H1 (cell line): ENCODE measurements at regions not wholly inside any gene's neighbourhood (a gene's known extent, or its start where the extent isn't known, plus 50 kb on each side); places are given as distances from the start of the nearest gene placed in this dataset.

Experiments
- CHD2 ChIP-seq: IDR thresholded peaks from 2 replicates; pipeline ENCODE4 v1.6.1; 2012; ENCODE audit warnings: low read length, improper control_type of control experiment
- JUN ChIP-seq: IDR thresholded peaks from 2 replicates; pipeline ENCODE4 v1.6.1; 2011; ENCODE audit warnings: low read depth, mild to moderate bottlenecking, improper control_type of control experiment, low read length
- POLR2A ChIP-seq, 2 experiments: IDR thresholded peaks; 1 replicate in 1 of 2; 2 replicates in 1 of 2; pipeline ENCODE4 v1.6.1; 2011; ENCODE audit warnings: low read depth in 2 of 2, low read length in 2 of 2, mild to moderate bottlenecking in 2 of 2; ENCODE audit errors: control extremely low read depth in 1 of 2
- SIN3A ChIP-seq, 2 experiments: IDR thresholded peaks in 1 of 2; conservative IDR thresholded peaks in 1 of 2; 2 replicates each; pipeline ENCODE4 v1.6.1; 2011 to 2012; ENCODE audit warnings: low read length in 2 of 2, improper control_type of control experiment in 1 of 2, low read depth in 1 of 2, mild to moderate bottlenecking in 1 of 2
- SP2 ChIP-seq: IDR thresholded peaks from 2 replicates; pipeline ENCODE4 v1.6.1; 2012; ENCODE audit warnings: mild to moderate bottlenecking, low read length, inconsistent platforms
- TCF12 ChIP-seq: IDR thresholded peaks from 2 replicates; pipeline ENCODE4 v1.6.1; 2011; ENCODE audit warnings: low read depth, mild to moderate bottlenecking, low read length
- USF2 ChIP-seq: IDR thresholded peaks from 2 replicates; pipeline ENCODE4 v1.6.1; 2011; ENCODE audit warnings: low read length, improper control_type of control experiment
- ZNF274 ChIP-seq: IDR thresholded peaks from 2 replicates; pipeline ENCODE4 v1.7.0; 2012; ENCODE audit warnings: low read length, borderline replicate concordance; ENCODE audit errors: extremely low read depth

- TF ChIP-seq TCF12 (no peak), SP2 (no peak), USF2 (no peak), SIN3A (conservative IDR thresholded peaks at IDR 0.05 in 1 of 2, IDR thresholded peaks at IDR 0.05 in 1 of 2; ENCODE audit: low read depth in 1 of 2, low read length in 2 of 2) (no peak), ZNF274 (no peak), CHD2 (no peak), JUN (no peak), POLR2A (IDR thresholded peaks at IDR 0.05; ENCODE audit: control extremely low read depth in 1 of 2, low read depth in 2 of 2, low read length in 2 of 2) (no peak)
- TF ChIP-seq, all 59 proteins: peak for 0
Measured at GRCh38 chr15:27639595-27639994, 459.5 kb downstream of the OCA2 start (continued).
